Tibial artery (tissue), 4 donors: ENCODE measurements at regions not wholly inside any gene's neighbourhood (a gene's known extent, or its start where the extent isn't known, plus 50 kb on each side); places are given as distances from the start of the nearest gene placed in this dataset.

Experiments used
- DNase-seq, 2 donors: peaks; one replicate each; pipeline ENCODE4 v3.0.0-alpha.2; 2019
- H3K27ac ChIP-seq, 2 donors: fragments of 200-600 bp; sonication (generic) in 1 of 2; 1 replicate in 1 of 2; 2 replicates in 1 of 2; pipeline ENCODE4 v1.5.1; 2018 to 2019; ENCODE audit warnings: mild to moderate bottlenecking in 1 of 2
- H3K27me3 ChIP-seq, 2 donors: fragments of 200-600 bp; sonication (generic) in 1 of 2; one replicate each; pipeline versions ENCODE4 v1.5.1 to v1.6.0; 2016 to 2019
- H3K36me3 ChIP-seq, 3 donors: fragments of 200-600 bp; sonication (generic) in 2 of 3; one replicate each; pipeline ENCODE4 v1.5.1; 2016 to 2019; ENCODE audit warnings: mild to moderate bottlenecking in 2 of 3
- H3K4me1 ChIP-seq, 4 donors: fragments of 200-600 bp; sonication (generic) in 2 of 4; 1 replicate in 3 of 4; 2 replicates in 1 of 4; pipeline ENCODE4 v1.5.1; 2016 to 2019
- H3K4me3 ChIP-seq, 2 donors: fragments of 200-600 bp; sonication (generic) in 1 of 2; 1 replicate in 1 of 2; 2 replicates in 1 of 2; pipeline ENCODE4 v1.5.1; 2018 to 2019; ENCODE audit warnings: mild to moderate bottlenecking in 2 of 2
- H3K9me3 ChIP-seq, 3 donors: fragments of 200-600 bp; sonication (generic) in 1 of 3; one replicate each; pipeline ENCODE4 v1.5.1; 2016 to 2019
- intact Hi-C: fragments of 100-400 bp; cut with DNase I; formaldehyde crosslinking; loops from one replicate; pipeline ENCODE4 v1.15.0; 2023; ENCODE audit warnings: low total_unique reads
- TF ChIP-seq, protein P1 (sequence below), 2 experiments: fragments of 200-600 bp in 1 of 2; fragments of 450-650 bp in 1 of 2; IDR thresholded peaks; one replicate each; pipeline ENCODE4 v1.5.1; 2017 to 2019; ENCODE audit warnings: antibody characterized with exemption in 2 of 2, mild to moderate bottlenecking in 1 of 2, moderate library complexity in 1 of 2

DNA sequence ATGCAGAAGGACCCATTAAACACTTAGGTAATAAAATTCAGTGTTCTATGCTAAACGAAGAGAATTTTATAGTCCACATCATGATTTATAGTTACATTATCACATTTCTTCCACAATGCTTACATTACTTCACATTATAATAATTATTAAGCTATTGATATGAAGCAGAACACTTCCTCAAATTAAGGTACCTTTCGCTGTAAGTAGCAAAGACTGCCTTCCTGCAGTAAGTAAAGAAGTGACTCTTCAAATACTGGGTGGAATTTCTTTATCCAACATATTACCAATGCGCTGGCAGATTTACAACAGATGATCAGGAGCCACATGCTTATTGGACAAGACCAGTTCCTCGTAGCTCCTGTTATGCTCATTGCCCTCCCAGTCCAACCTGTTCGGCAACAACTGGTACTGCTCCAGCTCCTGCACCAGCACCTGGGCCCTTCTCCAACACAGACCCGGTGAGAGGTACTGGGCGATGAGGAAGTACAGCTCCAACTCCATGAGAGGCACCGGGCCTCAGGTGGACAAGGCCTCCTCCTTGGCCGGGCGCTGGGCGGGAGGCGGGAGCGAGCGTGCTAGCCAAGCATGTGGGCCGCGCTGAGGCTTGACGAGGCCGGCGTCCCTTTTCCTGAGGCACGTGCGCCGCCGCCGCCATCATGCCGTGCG is 210.7 kb upstream of the ATP2B1 start:
- intact Hi-C loops: no loop called here
- TF ChIP-seq, protein P1, sequence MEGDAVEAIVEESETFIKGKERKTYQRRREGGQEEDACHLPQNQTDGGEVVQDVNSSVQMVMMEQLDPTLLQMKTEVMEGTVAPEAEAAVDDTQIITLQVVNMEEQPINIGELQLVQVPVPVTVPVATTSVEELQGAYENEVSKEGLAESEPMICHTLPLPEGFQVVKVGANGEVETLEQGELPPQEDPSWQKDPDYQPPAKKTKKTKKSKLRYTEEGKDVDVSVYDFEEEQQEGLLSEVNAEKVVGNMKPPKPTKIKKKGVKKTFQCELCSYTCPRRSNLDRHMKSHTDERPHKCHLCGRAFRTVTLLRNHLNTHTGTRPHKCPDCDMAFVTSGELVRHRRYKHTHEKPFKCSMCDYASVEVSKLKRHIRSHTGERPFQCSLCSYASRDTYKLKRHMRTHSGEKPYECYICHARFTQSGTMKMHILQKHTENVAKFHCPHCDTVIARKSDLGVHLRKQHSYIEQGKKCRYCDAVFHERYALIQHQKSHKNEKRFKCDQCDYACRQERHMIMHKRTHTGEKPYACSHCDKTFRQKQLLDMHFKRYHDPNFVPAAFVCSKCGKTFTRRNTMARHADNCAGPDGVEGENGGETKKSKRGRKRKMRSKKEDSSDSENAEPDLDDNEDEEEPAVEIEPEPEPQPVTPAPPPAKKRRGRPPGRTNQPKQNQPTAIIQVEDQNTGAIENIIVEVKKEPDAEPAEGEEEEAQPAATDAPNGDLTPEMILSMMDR (IDR thresholded peaks at IDR 0.05): no peak
- Histone ChIP-seq H3K27ac (no peak overlapping the region), H3K9me3 (no peaks in the 10 kb centered on the region), H3K4me3 (no peak overlapping the region), H3K36me3 (no peaks in the 10 kb centered on the region), H3K4me1 (no peaks in the 10 kb centered on the region), H3K27me3 (no peaks in the 10 kb centered on the region)
- DNase-seq: no peak

DNA sequence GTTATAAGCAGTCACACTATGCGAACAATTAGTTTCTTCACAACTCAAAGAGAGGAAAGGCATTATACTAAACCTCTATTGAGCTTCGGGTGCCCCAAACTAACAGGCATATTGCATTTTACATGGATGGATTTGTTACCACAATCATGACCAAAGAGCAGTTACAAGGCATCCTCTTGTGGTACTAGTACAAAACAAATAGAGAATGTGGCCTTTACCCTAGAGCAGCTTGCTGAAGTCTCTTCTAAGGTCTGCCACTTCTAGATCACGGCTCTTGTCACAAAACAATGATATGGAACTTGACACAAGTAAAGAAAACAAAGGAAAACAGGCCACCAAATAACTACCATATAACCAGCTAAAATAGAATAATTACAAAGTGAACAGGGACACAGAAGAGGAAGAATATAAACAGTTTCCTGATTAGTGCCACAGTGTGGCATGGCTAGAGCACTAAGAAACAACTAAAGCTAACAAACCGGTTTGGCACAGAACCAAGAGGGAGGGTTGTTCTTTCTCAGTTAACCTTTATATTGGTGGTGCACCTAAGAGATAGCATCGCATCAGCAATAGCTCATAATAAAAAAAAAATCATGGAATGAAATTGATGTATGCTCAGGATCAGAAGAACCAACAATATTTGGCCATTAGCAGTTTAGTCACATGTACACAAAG is 209.7 kb upstream of the ATP2B1 start:
- no peak for DNase-seq
- Histone ChIP-seq H3K4me1 (no peaks in the 10 kb centered on the region), H3K27ac (no peak overlapping the region), H3K9me3 (no peaks in the 10 kb centered on the region), H3K27me3 (no peaks in the 10 kb centered on the region), H3K4me3 (no peak overlapping the region), H3K36me3 (no peaks in the 10 kb centered on the region)
- intact Hi-C loops: no loop called here
- TF ChIP-seq, protein P1 (IDR thresholded peaks at IDR 0.05): no peak

GRCh38 chr12:89909753-89910152 is 201.1 kb upstream of the ATP2B1 start:
- no peaks in the 10 kb centered on the region for H3K4me1 ChIP-seq
- TF ChIP-seq, protein P1 (IDR thresholded peaks at IDR 0.05): no peak
- no peaks in the 10 kb centered on the region for H3K9me3 ChIP-seq
- no peak overlapping the region for H3K4me3 ChIP-seq
- no peaks in the 10 kb centered on the region for H3K36me3 ChIP-seq
- no peak overlapping the region for H3K27ac ChIP-seq
- H3K27me3 ChIP-seq: no peaks in the 10 kb centered on the region
- intact Hi-C loops: no loop called here
- no peak for DNase-seq

DNA sequence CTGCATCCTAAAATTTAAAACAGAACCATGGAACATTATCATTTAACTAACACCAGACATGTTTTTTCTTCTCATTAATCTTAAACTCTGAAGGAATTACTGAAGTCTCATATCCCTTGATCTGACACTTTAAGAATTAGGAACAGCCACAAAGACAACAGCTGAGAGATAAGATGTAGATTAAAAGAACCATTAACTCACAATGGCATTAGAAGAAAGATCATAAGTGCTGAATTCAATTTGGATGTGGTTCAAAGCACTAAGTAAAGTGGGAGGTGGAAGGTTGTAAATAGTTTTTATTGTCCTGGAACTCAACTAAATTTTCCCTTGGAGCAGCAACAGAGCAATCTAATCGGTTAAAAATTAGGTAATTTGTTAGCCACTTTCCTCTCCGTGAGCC is 199.0 kb upstream of the ATP2B1 start:
- no peak for DNase-seq
- H3K27me3 ChIP-seq: no peaks in the 10 kb centered on the region
- intact Hi-C loops: no loop called here
- TF ChIP-seq, protein P1 (IDR thresholded peaks at IDR 0.05): no peak
- no peaks in the 10 kb centered on the region for H3K4me1 ChIP-seq
- H3K9me3 ChIP-seq: no peaks in the 10 kb centered on the region
- no peaks in the 10 kb centered on the region for H3K36me3 ChIP-seq
- H3K4me3 ChIP-seq: no peak overlapping the region
- no peak overlapping the region for H3K27ac ChIP-seq

DNA sequence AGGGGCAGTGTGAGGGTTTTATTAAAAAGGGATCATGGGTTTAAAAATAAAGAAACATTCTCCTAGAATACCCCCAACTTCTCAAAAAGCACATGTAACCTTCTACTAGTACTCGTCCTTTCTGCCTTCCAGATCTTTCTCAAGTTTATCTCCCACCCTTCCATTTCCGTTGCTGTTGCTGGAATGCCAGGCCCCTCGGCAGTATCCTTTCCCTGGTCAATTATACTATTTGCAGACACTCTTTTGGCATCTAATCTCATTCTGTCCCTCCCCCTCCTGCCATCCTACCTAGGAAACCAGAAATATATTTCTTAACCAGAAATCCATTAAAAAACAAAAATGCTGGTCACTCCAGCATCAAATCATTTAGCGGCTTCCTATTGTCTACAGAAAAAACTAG is 198.2 kb upstream of the ATP2B1 start:
- no peak overlapping the region for H3K27ac ChIP-seq
- TF ChIP-seq, protein P1 (IDR thresholded peaks at IDR 0.05): no peak
- intact Hi-C loops: no loop called here

More for the DNA sequence above, 198.2 kb upstream of the ATP2B1 start:
- Histone ChIP-seq H3K36me3 (no peaks in the 10 kb centered on the region), H3K27me3 (no peaks in the 10 kb centered on the region), H3K9me3 (no peaks in the 10 kb centered on the region), H3K4me1 (no peaks in the 10 kb centered on the region), H3K4me3 (no peak overlapping the region)
- DNase-seq: no peak
